ENCODE measurements at regions not wholly inside any gene's neighbourhood (a gene's known extent, or its start where the extent isn't known, plus 50 kb on each side); places are given as distances from the start of the nearest gene placed in this dataset.
"Not testable (repeated sequence)": the region's sequence is repeated elsewhere in the genome, so short reads cannot be mapped to it uniquely, and the experiment has no call there.

- no peak for DNase-seq (ENCODE audit: low read depth)
These were observed 308.8 kb downstream of the RPIA start for GRCh38 chr2:89000235-89000634.

- not testable (repeated sequence) for DNase-seq (ENCODE audit: low read depth)
These were observed 312.8 kb downstream of the RPIA start for GRCh38 chr2:89004238-89004637.

- DNase-seq (ENCODE audit: low read depth): not testable (repeated sequence)
These were observed 329.1 kb downstream of the RPIA start for GRCh38 chr2:89020566-89020965.

- not testable (repeated sequence) for DNase-seq (ENCODE audit: low read depth)
These were observed 334.8 kb downstream of the RPIA start for GRCh38 chr2:89026296-89026695.

- DNase-seq (ENCODE audit: low read depth): not testable (repeated sequence)
These were observed 335.6 kb downstream of the RPIA start for GRCh38 chr2:89027115-89027514.

GRCh38 chr2:89027536-89027935 lies 336.1 kb downstream of the RPIA start:
- DNase-seq (ENCODE audit: low read depth): not testable (repeated sequence)

- DNase-seq (ENCODE audit: low read depth): not testable (repeated sequence)
These were observed 337.8 kb downstream of the RPIA start for GRCh38 chr2:89029257-89029656.

GRCh38 chr2:89048138-89049066 lies 356.9 kb downstream of the RPIA start:
- not testable (repeated sequence) for DNase-seq (ENCODE audit: low read depth)

GRCh38 chr2:89058616-89059015 lies 367.1 kb downstream of the RPIA start:
- not testable (repeated sequence) for DNase-seq (ENCODE audit: low read depth)

- not testable (repeated sequence) for DNase-seq (ENCODE audit: low read depth)
These were observed 369.7 kb downstream of the RPIA start for GRCh38 chr2:89061174-89061573.

- not testable (repeated sequence) for DNase-seq (ENCODE audit: low read depth)
These were observed 385.3 kb downstream of the RPIA start for GRCh38 chr2:89076771-89077170.

GRCh38 chr2:89092911-89093310 lies 401.4 kb downstream of the RPIA start:
- DNase-seq (ENCODE audit: low read depth): not testable (repeated sequence)

GRCh38 chr2:89095060-89095459 lies 403.6 kb downstream of the RPIA start:
- not testable (repeated sequence) for DNase-seq (ENCODE audit: low read depth)

GRCh38 chr2:89102587-89102986 lies 411.1 kb downstream of the RPIA start:
- not testable (repeated sequence) for DNase-seq (ENCODE audit: low read depth)

- DNase-seq (ENCODE audit: low read depth): not testable (repeated sequence)
These were observed 415.0 kb downstream of the RPIA start for GRCh38 chr2:89106369-89107019.

GRCh38 chr2:89112434-89112833 lies 421.0 kb downstream of the RPIA start:
- not testable (repeated sequence) for DNase-seq (ENCODE audit: low read depth)

GRCh38 chr2:89113286-89113685 lies 421.8 kb downstream of the RPIA start:
- not testable (repeated sequence) for DNase-seq (ENCODE audit: low read depth)

- DNase-seq (ENCODE audit: low read depth): not testable (repeated sequence)
These were observed 438.0 kb downstream of the RPIA start for GRCh38 chr2:89129440-89129839.

GRCh38 chr2:89130665-89131308 lies 439.3 kb downstream of the RPIA start:
- DNase-seq (ENCODE audit: low read depth): not testable (repeated sequence)

GRCh38 chr2:89142959-89143358 lies 451.5 kb downstream of the RPIA start:
- not testable (repeated sequence) for DNase-seq (ENCODE audit: low read depth)

GRCh38 chr2:89145342-89145741 lies 453.9 kb downstream of the RPIA start:
- not testable (repeated sequence) for DNase-seq (ENCODE audit: low read depth)

GRCh38 chr2:89148256-89148655 lies 456.8 kb downstream of the RPIA start:
- not testable (repeated sequence) for DNase-seq (ENCODE audit: low read depth)
